GM12878 (cell line): ENCODE measurements at regions not wholly inside any gene's neighbourhood (a gene's known extent, or its start where the extent isn't known, plus 50 kb on each side); places are given as distances from the start of the nearest gene placed in this dataset.

Source experiments
- CBX5 ChIP-seq: sonication (generic); IDR thresholded peaks from 2 replicates; pipeline ENCODE4 v1.6.1; 2016; ENCODE audit warnings: low read depth, moderate library complexity, mild to moderate bottlenecking, inconsistent platforms
- EZH2 ChIP-seq: IDR thresholded peaks from 2 replicates; pipeline ENCODE4 v1.6.1; 2012; ENCODE audit warnings: low read depth, mild to moderate bottlenecking, control low read depth, inconsistent platforms, low read length, borderline replicate concordance; ENCODE audit not compliant: control insufficient read depth
- FOS ChIP-seq: IDR thresholded peaks from 3 replicates; pipeline ENCODE4 v1.6.1; 2011; ENCODE audit warnings: borderline replicate concordance; ENCODE audit not compliant: insufficient read length; ENCODE audit errors: extremely low read depth
- STAT1 ChIP-seq: fragments of 450-650 bp; conservative IDR thresholded peaks from 2 replicates; pipeline ENCODE4 v1.6.1; 2014; ENCODE audit warnings: antibody characterized with exemption, mild to moderate bottlenecking
- TAF1 ChIP-seq: IDR thresholded peaks from 2 replicates; pipeline ENCODE4 v1.6.1; 2011; ENCODE audit warnings: mild to moderate bottlenecking, low read depth, low read length, borderline replicate concordance
- TCF3 ChIP-seq: IDR thresholded peaks from 2 replicates; pipeline ENCODE4 v1.6.1; 2012; ENCODE audit warnings: low read depth, mild to moderate bottlenecking, low read length, borderline replicate concordance; ENCODE audit not compliant: insufficient read depth
- TF ChIP-seq, protein P1 (sequence below), 3 experiments: IDR thresholded peaks in 2 of 3; conservative IDR thresholded peaks in 1 of 3; 2 replicates each; pipeline ENCODE4 v1.5.1; 2011; ENCODE audit warnings: low read depth in 3 of 3, low read length in 3 of 3, mild to moderate bottlenecking in 3 of 3, control low read depth in 2 of 3, moderate library complexity in 2 of 3, inconsistent platforms in 1 of 3, mixed read lengths in 1 of 3; ENCODE audit not compliant: control insufficient read depth in 2 of 3, insufficient read depth in 1 of 3; ENCODE audit errors: extremely low read depth in 1 of 3

- TF ChIP-seq, protein P1, sequence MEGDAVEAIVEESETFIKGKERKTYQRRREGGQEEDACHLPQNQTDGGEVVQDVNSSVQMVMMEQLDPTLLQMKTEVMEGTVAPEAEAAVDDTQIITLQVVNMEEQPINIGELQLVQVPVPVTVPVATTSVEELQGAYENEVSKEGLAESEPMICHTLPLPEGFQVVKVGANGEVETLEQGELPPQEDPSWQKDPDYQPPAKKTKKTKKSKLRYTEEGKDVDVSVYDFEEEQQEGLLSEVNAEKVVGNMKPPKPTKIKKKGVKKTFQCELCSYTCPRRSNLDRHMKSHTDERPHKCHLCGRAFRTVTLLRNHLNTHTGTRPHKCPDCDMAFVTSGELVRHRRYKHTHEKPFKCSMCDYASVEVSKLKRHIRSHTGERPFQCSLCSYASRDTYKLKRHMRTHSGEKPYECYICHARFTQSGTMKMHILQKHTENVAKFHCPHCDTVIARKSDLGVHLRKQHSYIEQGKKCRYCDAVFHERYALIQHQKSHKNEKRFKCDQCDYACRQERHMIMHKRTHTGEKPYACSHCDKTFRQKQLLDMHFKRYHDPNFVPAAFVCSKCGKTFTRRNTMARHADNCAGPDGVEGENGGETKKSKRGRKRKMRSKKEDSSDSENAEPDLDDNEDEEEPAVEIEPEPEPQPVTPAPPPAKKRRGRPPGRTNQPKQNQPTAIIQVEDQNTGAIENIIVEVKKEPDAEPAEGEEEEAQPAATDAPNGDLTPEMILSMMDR (IDR thresholded peaks at IDR 0.05 in 2 of 3, conservative IDR thresholded peaks at IDR 0.05 in 1 of 3; ENCODE audit: control insufficient read depth in 2 of 3, extremely low read depth in 1 of 3, insufficient read depth in 1 of 3, low read depth in 3 of 3, low read length in 3 of 3): no peak
- no peak for TF ChIP-seq CBX5
- no peak for TF ChIP-seq FOS
- no peak for TF ChIP-seq EZH2
- TF ChIP-seq STAT1: no peak
- no peak for TF ChIP-seq TCF3
- TF ChIP-seq TAF1: no peak
Observed at GRCh38 chr4:176479767-176480166, 160.0 kb downstream of the SPCS3 start.
